Tibial artery (tissue), 4 donors: ENCODE measurements at regions not wholly inside any gene's neighbourhood (a gene's known extent, or its start where the extent isn't known, plus 50 kb on each side); places are given as distances from the start of the nearest gene placed in this dataset.

Source experiments
- DNase-seq, 2 donors: peaks; one replicate each; pipeline ENCODE4 v3.0.0-alpha.2; 2019
- H3K27ac ChIP-seq, 2 donors: fragments of 200-600 bp; sonication (generic) in 1 of 2; 1 replicate in 1 of 2; 2 replicates in 1 of 2; pipeline ENCODE4 v1.5.1; 2018 to 2019; ENCODE audit warnings: mild to moderate bottlenecking in 1 of 2
- H3K27me3 ChIP-seq, 2 donors: fragments of 200-600 bp; sonication (generic) in 1 of 2; one replicate each; pipeline versions ENCODE4 v1.5.1 to v1.6.0; 2016 to 2019
- H3K36me3 ChIP-seq, 3 donors: fragments of 200-600 bp; sonication (generic) in 2 of 3; one replicate each; pipeline ENCODE4 v1.5.1; 2016 to 2019; ENCODE audit warnings: mild to moderate bottlenecking in 2 of 3
- H3K4me1 ChIP-seq, 4 donors: fragments of 200-600 bp; sonication (generic) in 2 of 4; 1 replicate in 3 of 4; 2 replicates in 1 of 4; pipeline ENCODE4 v1.5.1; 2016 to 2019
- H3K4me3 ChIP-seq, 2 donors: fragments of 200-600 bp; sonication (generic) in 1 of 2; 1 replicate in 1 of 2; 2 replicates in 1 of 2; pipeline ENCODE4 v1.5.1; 2018 to 2019; ENCODE audit warnings: mild to moderate bottlenecking in 2 of 2
- H3K9me3 ChIP-seq, 3 donors: fragments of 200-600 bp; sonication (generic) in 1 of 3; one replicate each; pipeline ENCODE4 v1.5.1; 2016 to 2019
- intact Hi-C: fragments of 100-400 bp; cut with DNase I; formaldehyde crosslinking; loops from one replicate; pipeline ENCODE4 v1.15.0; 2023; ENCODE audit warnings: low total_unique reads
- TF ChIP-seq, protein P1 (sequence below), 2 experiments: fragments of 200-600 bp in 1 of 2; fragments of 450-650 bp in 1 of 2; IDR thresholded peaks; one replicate each; pipeline ENCODE4 v1.5.1; 2017 to 2019; ENCODE audit warnings: antibody characterized with exemption in 2 of 2, mild to moderate bottlenecking in 1 of 2, moderate library complexity in 1 of 2

GRCh38 chr2:64771737-64772136, 118.0 kb upstream of the SERTAD2 start:
- intact Hi-C loops = loop anchor here (10.0 kb wide), 1 partner anchor 63 kb away; no protein-coding TSS in a partner anchor
- H3K36me3 ChIP-seq = no peaks in the 10 kb centered on the region
- no peak for DNase-seq

GRCh38 chr2:64773461-64774118, 119.9 kb upstream of the SERTAD2 start:
- H3K36me3 ChIP-seq = no peaks in the 10 kb centered on the region
- H3K9me3 ChIP-seq = peaks cover 0 to 10% (median 0%) of the 10 kb centered on the region in 3 donors
- H3K4me3 ChIP-seq = no peak overlapping the region
- TF ChIP-seq, protein P1, sequence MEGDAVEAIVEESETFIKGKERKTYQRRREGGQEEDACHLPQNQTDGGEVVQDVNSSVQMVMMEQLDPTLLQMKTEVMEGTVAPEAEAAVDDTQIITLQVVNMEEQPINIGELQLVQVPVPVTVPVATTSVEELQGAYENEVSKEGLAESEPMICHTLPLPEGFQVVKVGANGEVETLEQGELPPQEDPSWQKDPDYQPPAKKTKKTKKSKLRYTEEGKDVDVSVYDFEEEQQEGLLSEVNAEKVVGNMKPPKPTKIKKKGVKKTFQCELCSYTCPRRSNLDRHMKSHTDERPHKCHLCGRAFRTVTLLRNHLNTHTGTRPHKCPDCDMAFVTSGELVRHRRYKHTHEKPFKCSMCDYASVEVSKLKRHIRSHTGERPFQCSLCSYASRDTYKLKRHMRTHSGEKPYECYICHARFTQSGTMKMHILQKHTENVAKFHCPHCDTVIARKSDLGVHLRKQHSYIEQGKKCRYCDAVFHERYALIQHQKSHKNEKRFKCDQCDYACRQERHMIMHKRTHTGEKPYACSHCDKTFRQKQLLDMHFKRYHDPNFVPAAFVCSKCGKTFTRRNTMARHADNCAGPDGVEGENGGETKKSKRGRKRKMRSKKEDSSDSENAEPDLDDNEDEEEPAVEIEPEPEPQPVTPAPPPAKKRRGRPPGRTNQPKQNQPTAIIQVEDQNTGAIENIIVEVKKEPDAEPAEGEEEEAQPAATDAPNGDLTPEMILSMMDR (IDR thresholded peaks at IDR 0.05) = no peak
- peaks cover 0 to 4% (median 0%) of the 10 kb centered on the region in 4 donors for H3K4me1 ChIP-seq
- no peak overlapping the region for H3K27ac ChIP-seq
- intact Hi-C loops = loop anchor here (10.0 kb wide), 1 partner anchor 61 kb away; no protein-coding TSS in a partner anchor
- no peak for DNase-seq
- H3K27me3 ChIP-seq = no peaks in the 10 kb centered on the region

More at GRCh38 chr2:64771737-64772136, 118.0 kb upstream of the SERTAD2 start:
- Histone ChIP-seq H3K27ac (no peak overlapping the region), H3K4me3 (no peak overlapping the region), H3K9me3 (peaks cover 0 to 10% (median 0%) of the 10 kb centered on the region in 3 donors), H3K4me1 (peaks cover 0 to 10% (median 0%) of the 10 kb centered on the region in 4 donors), H3K27me3 (no peaks in the 10 kb centered on the region)
- TF ChIP-seq, protein P1 (IDR thresholded peaks at IDR 0.05) = no peak

DNA sequence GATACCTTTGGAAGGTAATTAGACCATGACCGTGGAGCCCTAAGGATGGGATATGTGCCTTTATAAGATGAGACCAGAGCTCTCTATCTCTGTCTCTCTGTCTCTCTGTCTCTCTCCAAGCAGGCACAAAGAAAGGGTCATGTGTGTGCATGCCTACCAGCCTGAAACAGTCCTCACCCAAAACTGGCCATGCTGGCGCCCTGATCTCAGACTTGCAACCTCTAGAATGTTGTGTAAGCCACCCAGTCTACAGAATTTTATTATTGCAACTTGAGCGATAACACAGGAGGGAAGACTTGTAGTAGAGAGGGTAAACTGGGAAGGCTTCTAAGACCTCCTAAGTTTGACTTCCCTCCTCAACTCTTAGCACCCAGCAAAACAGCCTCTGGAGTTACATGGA, 124.1 kb upstream of the SERTAD2 start:
- H3K4me1 ChIP-seq = peaks cover 0 to 8% (median 3%) of the 10 kb centered on the region in 4 donors
- H3K4me3 ChIP-seq = no peak overlapping the region
- intact Hi-C loops = loop anchor here (10.0 kb wide), 1 partner anchor 57 kb away; no protein-coding TSS in a partner anchor
- no peak for DNase-seq
- H3K36me3 ChIP-seq = no peaks in the 10 kb centered on the region
- TF ChIP-seq, protein P1 (IDR thresholded peaks at IDR 0.05) = no peak
- H3K27me3 ChIP-seq = no peaks in the 10 kb centered on the region
- H3K9me3 ChIP-seq = peaks cover 0 to 10% (median 0%) of the 10 kb centered on the region in 3 donors
- H3K27ac ChIP-seq = no peak overlapping the region

- no peak for DNase-seq
- H3K4me3 ChIP-seq = no peak overlapping the region
- H3K27ac ChIP-seq = no peak overlapping the region
- peaks cover 0 to 10% (median 0%) of the 10 kb centered on the region in 3 donors for H3K9me3 ChIP-seq
- no peaks in the 10 kb centered on the region for H3K36me3 ChIP-seq
- intact Hi-C loops = loop anchor here (10.0 kb wide), 1 partner anchor 56 kb away; no protein-coding TSS in a partner anchor
- no peaks in the 10 kb centered on the region for H3K27me3 ChIP-seq
- H3K4me1 ChIP-seq = peaks cover 0 to 8% (median 3%) of the 10 kb centered on the region in 4 donors
- TF ChIP-seq, protein P1 (IDR thresholded peaks at IDR 0.05) = no peak
Measured at GRCh38 chr2:64779117-64779690, 125.5 kb upstream of the SERTAD2 start.

GRCh38 chr2:64780041-64780440, 126.3 kb upstream of the SERTAD2 start:
- DNase-seq = no peak
- Histone ChIP-seq H3K36me3 (no peaks in the 10 kb centered on the region), H3K27ac (no peak overlapping the region), H3K9me3 (peaks cover 0 to 9% (median 0%) of the 10 kb centered on the region in 3 donors), H3K4me1 (peaks cover 0 to 8% (median 3%) of the 10 kb centered on the region in 4 donors), H3K27me3 (no peaks in the 10 kb centered on the region), H3K4me3 (no peak overlapping the region)
- TF ChIP-seq, protein P1 (IDR thresholded peaks at IDR 0.05) = no peak
- intact Hi-C loops = no loop called here
